ENCODE measurements at regions not wholly inside any gene's neighbourhood (a gene's known extent, or its start where the extent isn't known, plus 50 kb on each side); places are given as distances from the start of the nearest gene placed in this dataset.
A peak's percentile ranks its signal among the peaks of the same experiment; 100 is the strongest.

GRCh38 chr20:62563561-62563960 lies 78.7 kb upstream of the SLCO4A1 start:
- DNase-seq, result no peak

- no peak for DNase-seq
Measured at GRCh38 chr20:62564456-62565245, 77.7 kb upstream of the SLCO4A1 start.

- no peak for DNase-seq
Measured at GRCh38 chr20:62566266-62566665, 76.0 kb upstream of the SLCO4A1 start.

- DNase-seq, result no peak
Measured at GRCh38 chr20:62566771-62567170, 75.5 kb upstream of the SLCO4A1 start.

GRCh38 chr20:62567246-62568044 lies 74.9 kb upstream of the SLCO4A1 start:
- no peak for DNase-seq

- DNase-seq, result no peak
Measured at GRCh38 chr20:62568045-62568389, 74.3 kb upstream of the SLCO4A1 start.

- DNase-seq, result no peak
Measured at GRCh38 chr20:62569615-62570014, 72.7 kb upstream of the SLCO4A1 start.

GRCh38 chr20:62570403-62570802 lies 71.9 kb upstream of the SLCO4A1 start:
- DNase-seq, result no peak

- DNase-seq, result no peak
Measured at GRCh38 chr20:62570897-62571668, 71.2 kb upstream of the SLCO4A1 start.

- no peak for DNase-seq
Measured at GRCh38 chr20:62571669-62572344, 70.5 kb upstream of the SLCO4A1 start.

GRCh38 chr20:62572980-62573379 lies 69.3 kb upstream of the SLCO4A1 start:
- no peak for DNase-seq

GRCh38 chr20:62573817-62574216 lies 68.5 kb upstream of the SLCO4A1 start:
- DNase-seq, result no peak

GRCh38 chr20:62574230-62574993 lies 67.9 kb upstream of the SLCO4A1 start:
- DNase-seq, result no peak

GRCh38 chr20:62575976-62576722 lies 66.2 kb upstream of the SLCO4A1 start:
- no peak for DNase-seq

- peak; percentile 22 for DNase-seq
Measured at GRCh38 chr20:62576815-62577489, 65.4 kb upstream of the SLCO4A1 start.

- DNase-seq, result no peak
Measured at GRCh38 chr20:62577490-62577836, 64.8 kb upstream of the SLCO4A1 start.

- DNase-seq, result no peak
Measured at GRCh38 chr20:62578294-62578897, 63.9 kb upstream of the SLCO4A1 start.

GRCh38 chr20:62580052-62580451 lies 62.3 kb upstream of the SLCO4A1 start:
- DNase-seq, result no peak

GRCh38 chr20:62580733-62581132 lies 61.6 kb upstream of the SLCO4A1 start:
- no peak for DNase-seq

- DNase-seq, result no peak
Measured at GRCh38 chr20:62581308-62581707, 61.0 kb upstream of the SLCO4A1 start.

GRCh38 chr20:62581806-62582205 lies 60.5 kb upstream of the SLCO4A1 start:
- no peak for DNase-seq
